GM06990 (cell line): ENCODE measurements at regions not wholly inside any gene's neighbourhood (a gene's known extent, or its start where the extent isn't known, plus 50 kb on each side); places are given as distances from the start of the nearest gene placed in this dataset.

ENCODE experiments used
- DNase-seq: peaks from one replicate; pipeline ENCODE4 v3.0.0-alpha.2; 2011; ENCODE audit not compliant: insufficient read length; ENCODE audit errors: extremely low read depth
- H3K27me3 ChIP-seq: replicated peaks from 2 replicates; pipeline ENCODE4 v1.6.0; 2011; ENCODE audit warnings: low read length; ENCODE audit not compliant: control insufficient read depth, insufficient read depth
- H3K36me3 ChIP-seq: 2 replicates; pipeline ENCODE4 v1.5.1; 2011; ENCODE audit warnings: low read length; ENCODE audit not compliant: control insufficient read depth, insufficient read depth
- H3K4me3 ChIP-seq: replicated peaks from 2 replicates; pipeline ENCODE4 v1.5.1; 2011; ENCODE audit warnings: low read depth, mild to moderate bottlenecking, control low read depth, low read length
- TF ChIP-seq, protein P1 (sequence below): IDR thresholded peaks from 2 replicates; pipeline ENCODE4 v1.5.1; 2011; ENCODE audit warnings: low read length, control low read depth, mild to moderate bottlenecking, inconsistent platforms; ENCODE audit not compliant: insufficient read depth, poor library complexity, severe bottlenecking

- H3K36me3 ChIP-seq, result no peaks in the 10 kb centered on the region
- TF ChIP-seq, protein P1, sequence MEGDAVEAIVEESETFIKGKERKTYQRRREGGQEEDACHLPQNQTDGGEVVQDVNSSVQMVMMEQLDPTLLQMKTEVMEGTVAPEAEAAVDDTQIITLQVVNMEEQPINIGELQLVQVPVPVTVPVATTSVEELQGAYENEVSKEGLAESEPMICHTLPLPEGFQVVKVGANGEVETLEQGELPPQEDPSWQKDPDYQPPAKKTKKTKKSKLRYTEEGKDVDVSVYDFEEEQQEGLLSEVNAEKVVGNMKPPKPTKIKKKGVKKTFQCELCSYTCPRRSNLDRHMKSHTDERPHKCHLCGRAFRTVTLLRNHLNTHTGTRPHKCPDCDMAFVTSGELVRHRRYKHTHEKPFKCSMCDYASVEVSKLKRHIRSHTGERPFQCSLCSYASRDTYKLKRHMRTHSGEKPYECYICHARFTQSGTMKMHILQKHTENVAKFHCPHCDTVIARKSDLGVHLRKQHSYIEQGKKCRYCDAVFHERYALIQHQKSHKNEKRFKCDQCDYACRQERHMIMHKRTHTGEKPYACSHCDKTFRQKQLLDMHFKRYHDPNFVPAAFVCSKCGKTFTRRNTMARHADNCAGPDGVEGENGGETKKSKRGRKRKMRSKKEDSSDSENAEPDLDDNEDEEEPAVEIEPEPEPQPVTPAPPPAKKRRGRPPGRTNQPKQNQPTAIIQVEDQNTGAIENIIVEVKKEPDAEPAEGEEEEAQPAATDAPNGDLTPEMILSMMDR, result no peak
- no peak overlapping the region for H3K4me3 ChIP-seq
- no peaks in the 10 kb centered on the region for H3K27me3 ChIP-seq
- no peak for DNase-seq
These were observed 682.9 kb upstream of the GALNTL6 start for GRCh38 chr4:171130256-171130801.

- no peaks in the 10 kb centered on the region for H3K27me3 ChIP-seq
- TF ChIP-seq, protein P1, result no peak
- no peaks in the 10 kb centered on the region for H3K36me3 ChIP-seq
- DNase-seq, result no peak
- no peak overlapping the region for H3K4me3 ChIP-seq
These were observed 695.1 kb upstream of the GALNTL6 start for GRCh38 chr4:171118091-171118490.

GRCh38 chr4:171117457-171117856 lies 695.7 kb upstream of the GALNTL6 start:
- no peak for DNase-seq
- no peaks in the 10 kb centered on the region for H3K27me3 ChIP-seq
- TF ChIP-seq, protein P1, result no peak

DNA sequence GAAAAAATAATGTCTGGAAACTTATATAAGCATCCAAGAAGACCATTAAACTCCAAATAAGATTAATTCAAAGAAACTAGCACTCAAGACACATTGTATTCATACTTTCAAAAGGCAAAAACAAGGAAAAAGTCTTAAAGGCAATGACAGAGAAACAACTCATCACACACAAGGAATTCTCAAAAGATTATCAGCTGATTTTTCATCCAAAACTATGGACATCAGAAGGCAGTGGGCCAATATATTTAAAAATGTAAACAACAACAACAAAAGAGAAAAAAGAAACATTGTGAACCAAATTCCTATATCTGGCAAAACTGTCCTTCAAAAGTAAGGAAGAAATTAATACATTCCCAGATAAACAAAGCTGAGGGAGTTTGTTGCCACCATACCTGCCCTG lies 711.4 kb upstream of the GALNTL6 start:
- TF ChIP-seq, protein P1, result no peak
- Histone ChIP-seq H3K4me3 (no peak overlapping the region), H3K27me3 (no peaks in the 10 kb centered on the region), H3K36me3 (no peaks in the 10 kb centered on the region)
- DNase-seq, result no peak

More at GRCh38 chr4:171117457-171117856, 695.7 kb upstream of the GALNTL6 start:
- no peak overlapping the region for H3K4me3 ChIP-seq
- H3K36me3 ChIP-seq, result no peaks in the 10 kb centered on the region

DNA sequence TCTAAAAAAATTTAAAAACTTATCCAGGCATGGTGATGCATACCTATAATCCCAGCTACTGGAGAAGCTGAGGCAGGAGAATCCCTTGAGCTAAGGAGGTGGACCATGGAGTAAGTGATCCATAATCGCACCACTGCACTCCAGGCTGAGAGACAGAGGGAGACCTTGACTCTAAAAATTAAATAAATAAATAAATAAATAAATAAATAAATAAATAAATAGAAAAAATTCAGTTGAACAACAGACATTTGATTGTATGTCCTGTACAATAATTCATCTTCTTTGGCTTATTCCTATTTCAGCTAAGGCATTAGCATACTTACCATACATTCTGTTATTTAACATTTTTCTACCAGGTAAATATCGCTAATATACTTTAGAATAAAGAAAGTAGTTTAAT lies 726.1 kb upstream of the GALNTL6 start:
- Histone ChIP-seq H3K27me3 (no peaks in the 10 kb centered on the region), H3K36me3 (no peaks in the 10 kb centered on the region), H3K4me3 (no peak overlapping the region)
- TF ChIP-seq, protein P1, result no peak
- no peak for DNase-seq

DNA sequence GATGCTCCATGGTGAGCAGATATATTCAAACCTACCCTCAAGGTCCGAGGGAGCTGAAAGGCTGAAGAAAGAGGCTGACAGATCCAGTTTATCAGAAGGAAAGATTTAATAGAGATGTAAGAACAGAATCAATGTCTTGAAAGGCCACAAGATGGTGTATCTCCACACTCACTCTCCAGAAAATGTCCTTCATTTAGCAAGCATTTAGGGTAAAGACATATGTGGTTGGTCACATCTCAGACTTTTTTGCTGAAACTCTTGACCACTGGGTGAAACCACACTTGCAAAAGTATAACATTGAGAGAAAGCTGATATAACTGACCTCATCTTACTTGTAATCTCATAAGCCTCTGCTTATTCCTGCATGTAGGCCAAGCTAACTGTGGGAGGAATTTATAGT lies 745.8 kb upstream of the GALNTL6 start:
- H3K36me3 ChIP-seq, result no peaks in the 10 kb centered on the region
- H3K4me3 ChIP-seq, result no peak overlapping the region
- TF ChIP-seq, protein P1, result no peak
- no peaks in the 10 kb centered on the region for H3K27me3 ChIP-seq
- DNase-seq, result no peak
